ENCODE measurements at regions not wholly inside any gene's neighbourhood (a gene's known extent, or its start where the extent isn't known, plus 50 kb on each side); places are given as distances from the start of the nearest gene placed in this dataset.

DNA sequence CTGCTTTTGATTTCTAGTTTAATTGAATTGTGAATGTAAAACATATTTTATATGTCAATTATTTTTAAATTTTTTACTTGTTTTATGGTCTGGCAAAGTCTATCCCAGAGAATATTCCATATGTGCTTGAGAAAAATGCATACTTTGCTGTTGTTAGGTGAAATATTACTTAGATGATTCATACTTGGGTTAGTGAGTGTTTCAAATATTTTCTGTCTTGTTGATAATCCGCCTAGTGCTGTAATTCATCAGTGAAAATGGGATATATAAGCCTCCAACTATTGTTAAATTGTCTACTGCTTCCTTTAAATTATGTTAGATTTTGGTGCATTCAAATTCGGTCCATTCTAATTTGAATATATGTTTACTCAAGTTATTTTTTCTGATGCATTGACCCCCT lies 395.5 kb downstream of the LRFN5 start:
- Histone ChIP-seq H3K36me3 (ENCODE audit: control insufficient read depth, insufficient read depth, low read length) (no peaks in the 10 kb centered on the region), H3K27ac (ENCODE audit: low read length) (no peak overlapping the region), H3K9me3 (ENCODE audit: control insufficient read depth, low read depth, low read length) (no peaks in the 10 kb centered on the region), H3K4me1 (ENCODE audit: control insufficient read depth, insufficient read depth, low read length) (no peaks in the 10 kb centered on the region), H3K27me3 (ENCODE audit: control insufficient read depth, insufficient read depth, low read length) (no peaks in the 10 kb centered on the region), H3K4me3 (ENCODE audit: low read length) (no peak overlapping the region)
- WGBS (ENCODE audit: insufficient coverage, low lambda C conversion rate): 86% methylated on average over 2 of the region's 2 CpGs
- no peak for DNase-seq

DNA sequence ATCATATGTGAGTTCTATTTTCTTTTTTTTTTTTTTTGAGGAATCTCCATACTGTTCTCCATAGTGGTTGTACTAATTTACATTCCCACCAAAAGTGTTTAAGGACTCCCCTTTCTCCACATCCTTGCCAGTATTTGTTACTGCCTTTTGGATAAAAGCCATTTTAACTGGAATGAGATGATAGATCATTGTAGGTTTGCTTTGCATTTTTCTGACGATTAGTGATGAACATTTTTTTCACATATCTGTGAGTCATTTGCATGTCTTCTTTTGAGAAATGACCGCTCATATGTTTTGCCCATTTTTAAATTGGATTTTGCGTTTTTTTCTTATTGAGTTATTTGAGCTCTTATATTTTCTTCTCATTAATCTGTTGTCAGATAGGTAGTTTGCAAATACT lies 394.8 kb downstream of the LRFN5 start:
- no peak for DNase-seq
- no peaks in the 10 kb centered on the region for H3K27me3 ChIP-seq (ENCODE audit: control insufficient read depth, insufficient read depth, low read length)
- no peaks in the 10 kb centered on the region for H3K9me3 ChIP-seq (ENCODE audit: control insufficient read depth, low read depth, low read length)
- H3K4me3 ChIP-seq (ENCODE audit: low read length): no peak overlapping the region
- no peaks in the 10 kb centered on the region for H3K36me3 ChIP-seq (ENCODE audit: control insufficient read depth, insufficient read depth, low read length)
- no peaks in the 10 kb centered on the region for H3K4me1 ChIP-seq (ENCODE audit: control insufficient read depth, insufficient read depth, low read length)
- WGBS (ENCODE audit: insufficient coverage, low lambda C conversion rate): 81% methylated on average over 3 of the region's 3 CpGs
- no peak overlapping the region for H3K27ac ChIP-seq (ENCODE audit: low read length)

DNA sequence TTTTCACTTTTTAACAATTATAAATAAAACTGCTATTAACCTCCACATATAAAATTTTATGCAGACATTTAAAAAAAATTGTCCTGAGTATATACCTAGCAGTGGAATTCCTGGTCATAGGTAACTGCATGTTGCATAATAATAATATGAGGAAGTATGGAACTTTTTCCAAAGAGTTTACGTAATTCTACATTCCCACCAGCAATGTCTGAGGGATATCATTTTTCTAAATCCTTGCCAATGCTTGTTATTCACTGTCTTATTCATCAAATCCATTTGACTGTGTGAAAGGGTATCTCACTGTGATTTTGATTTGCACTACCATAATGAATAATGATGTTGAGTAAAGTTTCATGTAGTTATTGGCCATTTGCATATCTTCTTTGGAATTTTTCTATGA lies 393.8 kb downstream of the LRFN5 start:
- H3K36me3 ChIP-seq (ENCODE audit: control insufficient read depth, insufficient read depth, low read length): no peaks in the 10 kb centered on the region
- H3K9me3 ChIP-seq (ENCODE audit: control insufficient read depth, low read depth, low read length): no peaks in the 10 kb centered on the region
- H3K27ac ChIP-seq (ENCODE audit: low read length): no peak overlapping the region
- H3K4me1 ChIP-seq (ENCODE audit: control insufficient read depth, insufficient read depth, low read length): no peaks in the 10 kb centered on the region
- no peak overlapping the region for H3K4me3 ChIP-seq (ENCODE audit: low read length)
- no peaks in the 10 kb centered on the region for H3K27me3 ChIP-seq (ENCODE audit: control insufficient read depth, insufficient read depth, low read length)
- no peak for DNase-seq
- WGBS (ENCODE audit: insufficient coverage, low lambda C conversion rate): no CpG with 5 or more reads among the region's 1 CpG

DNA sequence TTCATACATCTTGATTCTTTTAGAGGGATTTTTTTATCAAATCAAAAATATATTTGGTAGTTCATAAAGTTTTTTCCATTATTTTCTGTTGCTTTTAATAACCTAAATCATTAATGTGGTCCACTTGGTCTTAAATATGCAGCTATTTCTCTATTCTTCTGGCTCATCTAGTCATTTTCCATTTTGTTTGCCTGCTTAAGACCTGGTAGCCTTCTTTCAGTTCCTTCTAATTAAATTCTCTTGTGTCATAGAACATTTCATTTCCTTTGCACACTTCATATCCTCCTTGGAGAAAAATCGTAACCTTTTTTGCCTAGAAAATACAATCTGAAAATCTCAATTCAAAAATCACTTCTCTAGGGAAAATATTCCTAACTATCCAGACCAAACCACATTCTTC lies 387.0 kb downstream of the LRFN5 start:
- no peak for DNase-seq
- H3K27ac ChIP-seq (ENCODE audit: low read length): no peak overlapping the region

DNA sequence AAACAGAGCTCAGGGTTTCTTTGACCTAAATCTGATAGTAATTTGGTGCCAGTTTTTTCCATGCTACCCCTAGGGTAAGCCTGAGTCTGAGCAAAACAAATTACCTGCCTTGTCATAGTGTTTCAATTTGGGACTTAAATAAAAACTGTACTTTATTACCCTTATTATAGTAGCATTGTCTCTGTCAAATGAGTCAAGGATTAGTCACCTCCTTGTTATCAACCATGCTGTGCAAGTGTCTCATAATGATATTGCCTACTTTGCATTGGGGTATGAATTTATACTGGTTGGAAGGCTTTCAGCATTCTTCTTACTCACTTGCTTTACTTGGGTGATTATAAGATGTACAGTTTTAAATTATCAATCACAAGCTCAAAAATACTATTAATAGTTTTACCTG lies 380.0 kb downstream of the LRFN5 start:
- Histone ChIP-seq H3K4me1 (ENCODE audit: control insufficient read depth, insufficient read depth, low read length) (no peaks in the 10 kb centered on the region), H3K4me3 (ENCODE audit: low read length) (no peak overlapping the region), H3K9me3 (ENCODE audit: control insufficient read depth, low read depth, low read length) (no peaks in the 10 kb centered on the region), H3K27ac (ENCODE audit: low read length) (no peak overlapping the region), H3K27me3 (ENCODE audit: control insufficient read depth, insufficient read depth, low read length) (no peaks in the 10 kb centered on the region), H3K36me3 (ENCODE audit: control insufficient read depth, insufficient read depth, low read length) (no peaks in the 10 kb centered on the region)
- no peak for DNase-seq

More for the DNA sequence above, 387.0 kb downstream of the LRFN5 start:
- no peak overlapping the region for H3K4me3 ChIP-seq (ENCODE audit: low read length)
- WGBS (ENCODE audit: insufficient coverage, low lambda C conversion rate): 86% methylated on average over 1 of the region's 1 CpG
- no peaks in the 10 kb centered on the region for H3K27me3 ChIP-seq (ENCODE audit: control insufficient read depth, insufficient read depth, low read length)
- no peaks in the 10 kb centered on the region for H3K4me1 ChIP-seq (ENCODE audit: control insufficient read depth, insufficient read depth, low read length)
- no peaks in the 10 kb centered on the region for H3K9me3 ChIP-seq (ENCODE audit: control insufficient read depth, low read depth, low read length)
- no peaks in the 10 kb centered on the region for H3K36me3 ChIP-seq (ENCODE audit: control insufficient read depth, insufficient read depth, low read length)

DNA sequence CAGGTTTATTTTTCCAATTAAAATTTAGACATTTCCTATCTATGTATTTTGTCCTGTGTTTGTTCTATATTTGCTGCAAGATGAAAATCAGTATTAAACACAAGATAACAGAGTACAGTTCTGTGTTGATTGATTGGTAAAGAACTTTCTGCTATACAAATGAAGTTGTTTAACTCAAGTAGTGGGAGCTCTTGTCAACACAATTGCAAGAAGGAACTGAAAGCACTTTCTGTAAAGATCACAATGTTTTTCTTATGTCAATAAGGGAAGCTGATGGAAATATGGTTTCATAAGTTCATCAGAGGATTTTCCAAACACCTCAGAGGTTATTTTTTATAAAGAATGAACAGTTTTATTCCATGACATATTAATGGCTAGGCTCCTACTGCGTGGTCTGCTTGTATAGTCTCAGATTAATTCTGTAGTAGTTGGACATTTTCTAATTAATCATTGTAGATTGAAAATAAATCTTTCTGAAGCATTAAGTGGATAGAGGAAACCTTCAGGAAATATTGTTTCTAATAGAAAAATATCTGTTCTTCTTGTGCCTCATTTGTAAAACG lies 379.5 kb downstream of the LRFN5 start:
- no CpG with 5 or more reads among the region's 2 CpGs for WGBS (ENCODE audit: insufficient coverage, low lambda C conversion rate)
- Histone ChIP-seq H3K27me3 (ENCODE audit: control insufficient read depth, insufficient read depth, low read length) (no peaks in the 10 kb centered on the region), H3K4me1 (ENCODE audit: control insufficient read depth, insufficient read depth, low read length) (no peaks in the 10 kb centered on the region), H3K27ac (ENCODE audit: low read length) (no peak overlapping the region), H3K36me3 (ENCODE audit: control insufficient read depth, insufficient read depth, low read length) (no peaks in the 10 kb centered on the region), H3K9me3 (ENCODE audit: control insufficient read depth, low read depth, low read length) (no peaks in the 10 kb centered on the region), H3K4me3 (ENCODE audit: low read length) (no peak overlapping the region)
- DNase-seq: no peak

DNA sequence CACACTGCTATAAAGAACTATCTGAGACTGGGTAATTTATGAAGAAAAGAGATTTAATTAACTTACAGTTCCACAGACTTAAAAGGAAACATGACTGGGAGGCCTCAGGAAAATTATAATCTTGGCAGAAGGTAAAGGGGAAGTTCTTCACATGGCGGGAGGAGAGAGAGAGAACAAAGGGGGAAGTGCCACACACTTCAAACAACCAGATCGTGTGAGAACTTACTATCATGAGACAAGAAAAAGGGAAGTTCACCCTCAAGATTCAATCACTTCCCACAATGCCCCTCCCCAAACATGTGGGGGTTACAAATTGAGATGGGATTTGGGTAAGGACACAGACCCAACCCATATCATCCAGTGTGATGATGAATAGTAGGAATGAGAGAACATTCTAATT lies 366.5 kb downstream of the LRFN5 start:
- H3K27ac ChIP-seq (ENCODE audit: low read length): no peak overlapping the region
- no peaks in the 10 kb centered on the region for H3K4me1 ChIP-seq (ENCODE audit: control insufficient read depth, insufficient read depth, low read length)
- H3K4me3 ChIP-seq (ENCODE audit: low read length): no peak overlapping the region
- H3K9me3 ChIP-seq (ENCODE audit: control insufficient read depth, low read depth, low read length): peaks cover 3% of the 10 kb centered on the region
- no peak for DNase-seq
- no peaks in the 10 kb centered on the region for H3K36me3 ChIP-seq (ENCODE audit: control insufficient read depth, insufficient read depth, low read length)
- H3K27me3 ChIP-seq (ENCODE audit: control insufficient read depth, insufficient read depth, low read length): no peaks in the 10 kb centered on the region
- WGBS (ENCODE audit: insufficient coverage, low lambda C conversion rate): 86% methylated on average over 1 of the region's 2 CpGs

DNA sequence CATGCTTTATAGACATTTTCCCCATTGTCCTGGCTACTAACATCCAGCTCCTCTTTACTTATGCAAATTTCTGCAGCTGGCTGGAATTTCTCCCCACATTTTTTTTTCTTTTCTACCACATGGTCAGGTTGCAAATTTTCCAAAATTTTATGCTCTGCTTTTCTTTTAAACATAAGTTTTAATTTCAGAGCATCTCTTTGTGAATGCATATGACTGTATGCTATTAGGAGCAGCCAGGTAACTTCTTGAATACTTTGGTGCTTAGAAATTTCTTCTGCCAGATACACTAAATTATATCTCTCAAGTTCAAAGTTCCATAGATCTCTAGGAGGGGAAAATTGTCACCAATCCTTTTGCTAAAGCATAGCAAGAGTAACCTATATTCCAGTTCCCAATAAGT lies 365.9 kb downstream of the LRFN5 start:
- Histone ChIP-seq H3K9me3 (ENCODE audit: control insufficient read depth, low read depth, low read length) (peaks cover 3% of the 10 kb centered on the region), H3K4me3 (ENCODE audit: low read length) (no peak overlapping the region), H3K36me3 (ENCODE audit: control insufficient read depth, insufficient read depth, low read length) (no peaks in the 10 kb centered on the region), H3K27me3 (ENCODE audit: control insufficient read depth, insufficient read depth, low read length) (no peaks in the 10 kb centered on the region), H3K27ac (ENCODE audit: low read length) (no peak overlapping the region), H3K4me1 (ENCODE audit: control insufficient read depth, insufficient read depth, low read length) (no peaks in the 10 kb centered on the region)
- DNase-seq: no peak

DNA sequence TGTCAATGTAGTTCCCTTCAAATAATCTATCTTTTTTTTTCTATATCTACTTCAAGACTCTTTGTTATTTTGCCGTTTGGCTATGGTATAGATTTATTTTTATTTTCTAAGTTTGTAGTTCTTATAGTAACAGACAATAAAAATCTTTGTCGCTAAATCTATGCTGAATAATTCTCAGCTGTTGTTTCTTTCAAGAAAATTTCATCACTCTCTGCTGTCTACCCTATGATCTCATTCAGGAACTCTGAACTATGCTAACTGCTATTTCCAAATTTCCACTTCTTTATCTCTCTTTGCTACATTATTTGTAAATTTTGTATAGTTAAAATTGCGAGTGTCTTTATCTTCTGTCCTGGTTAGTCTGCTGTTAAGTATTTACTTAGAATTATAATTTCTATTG lies 353.6 kb downstream of the LRFN5 start:
- DNase-seq: no peak
- WGBS (ENCODE audit: insufficient coverage, low lambda C conversion rate): 93% methylated on average over 2 of the region's 3 CpGs

DNA sequence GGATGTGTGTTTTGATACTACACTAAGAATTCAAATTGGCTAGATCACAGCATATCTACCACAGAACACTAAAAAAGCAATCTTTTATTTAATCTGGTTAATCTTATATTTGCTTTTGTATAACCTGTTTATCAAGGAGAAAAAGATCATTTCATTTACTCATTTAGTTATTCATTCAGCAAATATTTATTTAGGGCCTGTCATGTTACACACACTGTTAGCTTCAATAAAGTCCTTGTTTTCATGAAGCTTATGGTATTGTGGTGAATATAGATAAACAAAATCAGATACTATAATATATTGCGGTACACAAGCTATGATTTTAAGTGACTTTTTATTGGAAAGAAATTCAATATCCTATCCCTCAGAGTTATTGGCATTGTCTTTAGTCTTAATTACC lies 350.8 kb downstream of the LRFN5 start:
- Histone ChIP-seq H3K4me3 (ENCODE audit: low read length) (no peak overlapping the region), H3K36me3 (ENCODE audit: control insufficient read depth, insufficient read depth, low read length) (no peaks in the 10 kb centered on the region), H3K9me3 (ENCODE audit: control insufficient read depth, low read depth, low read length) (no peaks in the 10 kb centered on the region), H3K4me1 (ENCODE audit: control insufficient read depth, insufficient read depth, low read length) (no peaks in the 10 kb centered on the region), H3K27ac (ENCODE audit: low read length) (no peak overlapping the region), H3K27me3 (ENCODE audit: control insufficient read depth, insufficient read depth, low read length) (no peaks in the 10 kb centered on the region)
- no peak for DNase-seq
- 29% methylated on average over 1 of the region's 1 CpG for WGBS (ENCODE audit: insufficient coverage, low lambda C conversion rate)

More for the DNA sequence above, 353.6 kb downstream of the LRFN5 start:
- no peaks in the 10 kb centered on the region for H3K27me3 ChIP-seq (ENCODE audit: control insufficient read depth, insufficient read depth, low read length)
- no peak overlapping the region for H3K27ac ChIP-seq (ENCODE audit: low read length)
- H3K36me3 ChIP-seq (ENCODE audit: control insufficient read depth, insufficient read depth, low read length): no peaks in the 10 kb centered on the region
- no peak overlapping the region for H3K4me3 ChIP-seq (ENCODE audit: low read length)
- H3K4me1 ChIP-seq (ENCODE audit: control insufficient read depth, insufficient read depth, low read length): no peaks in the 10 kb centered on the region
- no peaks in the 10 kb centered on the region for H3K9me3 ChIP-seq (ENCODE audit: control insufficient read depth, low read depth, low read length)

Data from large intestine (tissue), 3 donors.